Fibroblast of lung (primary cell): ENCODE measurements at regions not wholly inside any gene's neighbourhood (a gene's known extent, or its start where the extent isn't known, plus 50 kb on each side); places are given as distances from the start of the nearest gene placed in this dataset.

Source experiments
- CTCF ChIP-seq, 2 donors: IDR thresholded peaks in 1 of 2; conservative IDR thresholded peaks in 1 of 2; 1 replicate in 1 of 2; 2 replicates in 1 of 2; pipeline ENCODE4 v1.5.1; 2011 to 2012; ENCODE audit warnings: low read length in 2 of 2, control low read depth in 1 of 2, inconsistent platforms in 1 of 2, low read depth in 1 of 2, mild to moderate bottlenecking in 1 of 2
- EZH2 ChIP-seq: IDR thresholded peaks from 2 replicates; pipeline ENCODE4 v1.5.1; 2012; ENCODE audit warnings: low read length, control low read depth, mild to moderate bottlenecking; ENCODE audit errors: missing control alignments

GRCh38 chrX:3184176-3184930 is 143.1 kb downstream of the ARSF start:
- no peak for TF ChIP-seq EZH2
- no peak for TF ChIP-seq CTCF (conservative IDR thresholded peaks at IDR 0.05 in 1 of 2, IDR thresholded peaks at IDR 0.05 in 1 of 2; ENCODE audit: low read depth in 1 of 2, low read length in 2 of 2)
